GM12878 (cell line): ENCODE measurements at regions not wholly inside any gene's neighbourhood (a gene's known extent, or its start where the extent isn't known, plus 50 kb on each side); places are given as distances from the start of the nearest gene placed in this dataset.

Source experiments
- BHLHE40 ChIP-seq, 2 experiments: fragments of 450-650 bp in 1 of 2; IDR thresholded peaks; 2 replicates each; pipeline ENCODE4 v1.6.1; 2011 to 2017; ENCODE audit warnings: low read depth in 2 of 2, borderline replicate concordance in 1 of 2, improper control_type of control experiment in 1 of 2, low read length in 1 of 2, mild to moderate bottlenecking in 1 of 2
- GATAD2B ChIP-seq: fragments of 450-650 bp; conservative IDR thresholded peaks from 2 replicates; pipeline ENCODE4 v1.6.1; 2017; ENCODE audit warnings: low read depth, mild to moderate bottlenecking, moderate library complexity
- HDAC6 ChIP-seq: fragments of 200-600 bp; sonication (generic); IDR thresholded peaks from one replicate; pipeline ENCODE4 v1.8.0; 2017; ENCODE audit warnings: antibody characterized with exemption; ENCODE audit not compliant: unreplicated experiment
- IKZF1 ChIP-seq: fragments of 450-650 bp; conservative IDR thresholded peaks from 2 replicates; pipeline ENCODE4 v1.6.1; 2017; ENCODE audit warnings: antibody characterized with exemption, mild to moderate bottlenecking
- YY1 ChIP-seq: IDR thresholded peaks from 2 replicates; pipeline ENCODE4 v1.6.1; 2011; ENCODE audit warnings: low read depth, mild to moderate bottlenecking, low read length
- TF ChIP-seq, protein P1 (sequence below): IDR thresholded peaks from 2 replicates; pipeline ENCODE4 v1.6.1; 2011; ENCODE audit warnings: borderline replicate concordance, low read depth, mild to moderate bottlenecking, moderate library complexity, low read length; ENCODE audit not compliant: insufficient read depth, poor library complexity, severe bottlenecking
- TF ChIP-seq, protein P2 (sequence below): fragments of 150-350 bp; IDR thresholded peaks from 2 replicates; pipeline ENCODE4 v1.6.1; 2016; ENCODE audit warnings: low read depth, low read length
- TF ChIP-seq, protein P3 (sequence below): fragments of 450-650 bp; conservative IDR thresholded peaks from 2 replicates; pipeline ENCODE4 v1.6.1; 2017; ENCODE audit warnings: mild to moderate bottlenecking, moderate library complexity

DNA sequence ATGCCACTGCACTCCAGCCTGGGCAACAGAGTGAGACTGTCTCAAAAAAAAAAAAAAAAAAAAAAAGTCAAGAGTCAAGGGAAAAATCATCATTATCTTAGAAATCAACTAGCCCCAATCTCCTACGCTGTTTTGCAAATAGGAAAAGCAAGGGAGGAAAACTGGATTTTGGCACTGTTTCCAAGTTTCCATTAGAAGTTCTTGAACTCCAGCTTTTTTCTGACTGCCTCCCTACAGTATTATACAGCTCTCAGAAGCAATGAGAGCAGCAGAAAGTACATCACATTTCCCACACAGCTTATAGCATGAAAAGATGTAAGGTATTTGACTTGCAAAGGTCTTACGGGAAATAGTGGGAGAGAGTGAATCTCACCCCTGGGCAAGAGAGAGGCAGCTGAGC, 127.8 kb downstream of the OSR1 start (continued):
- TF ChIP-seq, protein P1, sequence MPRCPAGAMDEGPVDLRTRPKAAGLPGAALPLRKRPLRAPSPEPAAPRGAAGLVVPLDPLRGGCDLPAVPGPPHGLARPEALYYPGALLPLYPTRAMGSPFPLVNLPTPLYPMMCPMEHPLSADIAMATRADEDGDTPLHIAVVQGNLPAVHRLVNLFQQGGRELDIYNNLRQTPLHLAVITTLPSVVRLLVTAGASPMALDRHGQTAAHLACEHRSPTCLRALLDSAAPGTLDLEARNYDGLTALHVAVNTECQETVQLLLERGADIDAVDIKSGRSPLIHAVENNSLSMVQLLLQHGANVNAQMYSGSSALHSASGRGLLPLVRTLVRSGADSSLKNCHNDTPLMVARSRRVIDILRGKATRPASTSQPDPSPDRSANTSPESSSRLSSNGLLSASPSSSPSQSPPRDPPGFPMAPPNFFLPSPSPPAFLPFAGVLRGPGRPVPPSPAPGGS, result no peak
- TF ChIP-seq GATAD2B (no peak), BHLHE40 (IDR thresholded peaks at IDR 0.05; ENCODE audit: borderline replicate concordance in 1 of 2, low read depth in 2 of 2, low read length in 1 of 2) (no peak), IKZF1 (no peak), HDAC6 (no peak), YY1 (no peak)
- TF ChIP-seq, protein P2, sequence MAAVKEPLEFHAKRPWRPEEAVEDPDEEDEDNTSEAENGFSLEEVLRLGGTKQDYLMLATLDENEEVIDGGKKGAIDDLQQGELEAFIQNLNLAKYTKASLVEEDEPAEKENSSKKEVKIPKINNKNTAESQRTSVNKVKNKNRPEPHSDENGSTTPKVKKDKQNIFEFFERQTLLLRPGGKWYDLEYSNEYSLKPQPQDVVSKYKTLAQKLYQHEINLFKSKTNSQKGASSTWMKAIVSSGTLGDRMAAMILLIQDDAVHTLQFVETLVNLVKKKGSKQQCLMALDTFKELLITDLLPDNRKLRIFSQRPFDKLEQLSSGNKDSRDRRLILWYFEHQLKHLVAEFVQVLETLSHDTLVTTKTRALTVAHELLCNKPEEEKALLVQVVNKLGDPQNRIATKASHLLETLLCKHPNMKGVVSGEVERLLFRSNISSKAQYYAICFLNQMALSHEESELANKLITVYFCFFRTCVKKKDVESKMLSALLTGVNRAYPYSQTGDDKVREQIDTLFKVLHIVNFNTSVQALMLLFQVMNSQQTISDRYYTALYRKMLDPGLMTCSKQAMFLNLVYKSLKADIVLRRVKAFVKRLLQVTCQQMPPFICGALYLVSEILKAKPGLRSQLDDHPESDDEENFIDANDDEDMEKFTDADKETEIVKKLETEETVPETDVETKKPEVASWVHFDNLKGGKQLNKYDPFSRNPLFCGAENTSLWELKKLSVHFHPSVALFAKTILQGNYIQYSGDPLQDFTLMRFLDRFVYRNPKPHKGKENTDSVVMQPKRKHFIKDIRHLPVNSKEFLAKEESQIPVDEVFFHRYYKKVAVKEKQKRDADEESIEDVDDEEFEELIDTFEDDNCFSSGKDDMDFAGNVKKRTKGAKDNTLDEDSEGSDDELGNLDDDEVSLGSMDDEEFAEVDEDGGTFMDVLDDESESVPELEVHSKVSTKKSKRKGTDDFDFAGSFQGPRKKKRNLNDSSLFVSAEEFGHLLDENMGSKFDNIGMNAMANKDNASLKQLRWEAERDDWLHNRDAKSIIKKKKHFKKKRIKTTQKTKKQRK, result no peak
- TF ChIP-seq, protein P3, sequence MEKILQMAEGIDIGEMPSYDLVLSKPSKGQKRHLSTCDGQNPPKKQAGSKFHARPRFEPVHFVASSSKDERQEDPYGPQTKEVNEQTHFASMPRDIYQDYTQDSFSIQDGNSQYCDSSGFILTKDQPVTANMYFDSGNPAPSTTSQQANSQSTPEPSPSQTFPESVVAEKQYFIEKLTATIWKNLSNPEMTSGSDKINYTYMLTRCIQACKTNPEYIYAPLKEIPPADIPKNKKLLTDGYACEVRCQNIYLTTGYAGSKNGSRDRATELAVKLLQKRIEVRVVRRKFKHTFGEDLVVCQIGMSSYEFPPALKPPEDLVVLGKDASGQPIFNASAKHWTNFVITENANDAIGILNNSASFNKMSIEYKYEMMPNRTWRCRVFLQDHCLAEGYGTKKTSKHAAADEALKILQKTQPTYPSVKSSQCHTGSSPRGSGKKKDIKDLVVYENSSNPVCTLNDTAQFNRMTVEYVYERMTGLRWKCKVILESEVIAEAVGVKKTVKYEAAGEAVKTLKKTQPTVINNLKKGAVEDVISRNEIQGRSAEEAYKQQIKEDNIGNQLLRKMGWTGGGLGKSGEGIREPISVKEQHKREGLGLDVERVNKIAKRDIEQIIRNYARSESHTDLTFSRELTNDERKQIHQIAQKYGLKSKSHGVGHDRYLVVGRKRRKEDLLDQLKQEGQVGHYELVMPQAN, result no peak
